Fibroblast of peridontal ligament (primary cell): ENCODE measurements at regions not wholly inside any gene's neighbourhood (a gene's known extent, or its start where the extent isn't known, plus 50 kb on each side); places are given as distances from the start of the nearest gene placed in this dataset.
"Not testable (repeated sequence)": the region's sequence is repeated elsewhere in the genome, so short reads cannot be mapped to it uniquely, and the experiment has no call there.

Source experiments
- DNase-seq: peaks from one replicate; pipeline ENCODE4 v3.0.0-alpha.2; 2010; ENCODE audit errors: extremely low read depth

GRCh38 chrX:21219208-21219607 is 155.0 kb upstream of the CNKSR2 start:
- not testable (repeated sequence) for DNase-seq

GRCh38 chrX:21225643-21226042 is 148.6 kb upstream of the CNKSR2 start:
- peak; percentile 7 for DNase-seq

GRCh38 chrX:21228974-21229373 is 145.2 kb upstream of the CNKSR2 start:
- DNase-seq, result not testable (repeated sequence)

- no peak for DNase-seq
Observed at GRCh38 chrX:21255032-21255618, 119.1 kb upstream of the CNKSR2 start.

GRCh38 chrX:21266949-21267348 is 107.3 kb upstream of the CNKSR2 start:
- no peak for DNase-seq

- no peak for DNase-seq
Observed at GRCh38 chrX:21276736-21277433, 97.3 kb upstream of the CNKSR2 start.

- no peak for DNase-seq
Observed at GRCh38 chrX:21289232-21289631, 85.0 kb upstream of the CNKSR2 start.

- no peak for DNase-seq
Observed at GRCh38 chrX:21295246-21295820, 78.9 kb upstream of the CNKSR2 start.

- no peak for DNase-seq
Observed at GRCh38 chrX:21305799-21306336, 68.3 kb upstream of the CNKSR2 start.

GRCh38 chrX:21319323-21319722 is 54.9 kb upstream of the CNKSR2 start:
- no peak for DNase-seq
